EH (cell line): ENCODE measurements at regions not wholly inside any gene's neighbourhood (a gene's known extent, or its start where the extent isn't known, plus 50 kb on each side); places are given as distances from the start of the nearest gene placed in this dataset.
"Not testable (repeated sequence)": the region's sequence is repeated elsewhere in the genome, so short reads cannot be mapped to it uniquely, and the experiment has no call there.

ENCODE experiments used
- DNase-seq: peaks from one replicate; pipeline ENCODE4 v3.0.0-alpha.2; 2015; ENCODE audit warnings: low read depth

DNA sequence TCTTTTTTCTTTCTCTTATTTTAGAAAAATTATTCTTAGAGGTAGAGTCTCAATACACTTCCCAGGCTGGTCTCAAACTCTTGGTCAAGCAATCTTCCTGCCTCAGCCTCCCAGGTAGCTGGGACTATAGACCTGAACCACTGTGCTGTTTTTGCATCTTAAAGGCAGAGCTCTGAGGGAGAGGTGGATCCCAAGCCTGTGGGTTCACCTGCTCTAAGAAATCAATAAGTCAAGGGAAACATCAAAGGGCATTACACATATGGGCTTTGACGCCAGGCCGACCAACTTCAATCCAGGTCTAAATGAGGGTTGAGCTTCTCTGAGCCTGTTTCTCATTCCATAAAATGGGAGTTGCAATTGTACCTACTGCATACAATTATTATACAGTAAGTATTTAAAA, 223.9 kb downstream of the LY86 start:
- DNase-seq = no peak

DNA sequence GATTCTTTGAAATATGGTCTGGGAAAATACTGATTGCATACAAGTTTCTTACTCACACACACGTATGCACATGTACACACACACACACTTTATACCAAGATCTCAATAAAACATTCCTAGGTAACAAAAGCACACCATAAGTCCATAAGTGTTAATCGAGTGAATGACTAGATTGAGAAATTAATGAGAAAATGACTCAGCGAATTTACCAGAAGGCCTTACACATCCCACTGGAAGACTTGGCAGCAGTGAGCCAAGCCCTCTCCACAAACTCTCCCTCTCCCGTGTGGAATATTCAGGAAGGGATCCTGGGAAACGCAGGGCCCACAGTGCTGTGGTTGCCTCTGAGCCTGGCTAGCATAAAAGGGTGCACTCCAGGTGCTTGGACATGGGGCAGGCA, 227.2 kb downstream of the LY86 start:
- DNase-seq = no peak

DNA sequence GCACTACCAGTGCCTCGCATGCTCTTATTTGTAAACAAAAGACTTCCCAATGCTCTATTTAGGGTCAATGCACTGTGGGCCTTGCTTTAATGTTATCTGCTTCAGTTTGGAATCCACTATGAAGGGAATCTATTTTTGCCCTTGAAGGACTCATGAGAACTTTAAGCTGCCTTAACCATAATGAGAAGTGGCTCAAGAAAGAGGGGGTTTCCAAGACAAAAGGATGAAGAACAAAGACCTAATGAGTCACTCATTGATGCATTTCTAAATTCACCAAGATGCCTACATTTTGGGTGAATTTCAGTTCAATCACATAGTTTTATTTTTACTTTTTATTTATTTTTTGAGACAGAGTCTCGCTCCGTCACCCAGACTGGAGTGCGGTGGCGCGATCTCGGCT, 228.2 kb downstream of the LY86 start:
- no peak for DNase-seq

DNA sequence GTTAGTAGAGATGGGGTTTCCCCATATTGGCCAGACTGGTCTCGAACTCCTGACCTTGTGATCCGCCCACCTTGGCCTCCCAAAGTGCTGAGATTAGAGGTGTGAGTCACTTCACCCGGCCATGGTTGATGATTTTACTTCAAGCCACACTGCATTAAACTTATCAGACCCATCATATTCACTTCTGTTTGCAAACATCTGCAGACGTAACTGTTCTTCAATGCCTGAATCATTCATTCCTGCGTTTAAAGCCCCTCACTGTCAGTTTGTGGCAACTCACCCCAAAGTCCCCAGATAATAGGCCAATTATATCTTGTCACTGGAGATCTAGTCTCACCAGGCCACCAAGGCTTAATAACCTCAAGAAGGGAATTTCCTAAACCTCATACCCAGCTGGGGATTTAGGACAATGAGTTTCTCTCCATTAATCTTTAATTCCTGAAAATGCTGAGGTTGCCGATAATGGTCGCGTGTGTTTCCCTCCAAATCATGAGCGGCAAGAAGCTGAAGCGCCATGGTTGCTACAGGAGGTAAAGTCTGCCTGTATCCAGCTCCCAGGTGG, 229.6 kb downstream of the LY86 start:
- no peak for DNase-seq

DNA sequence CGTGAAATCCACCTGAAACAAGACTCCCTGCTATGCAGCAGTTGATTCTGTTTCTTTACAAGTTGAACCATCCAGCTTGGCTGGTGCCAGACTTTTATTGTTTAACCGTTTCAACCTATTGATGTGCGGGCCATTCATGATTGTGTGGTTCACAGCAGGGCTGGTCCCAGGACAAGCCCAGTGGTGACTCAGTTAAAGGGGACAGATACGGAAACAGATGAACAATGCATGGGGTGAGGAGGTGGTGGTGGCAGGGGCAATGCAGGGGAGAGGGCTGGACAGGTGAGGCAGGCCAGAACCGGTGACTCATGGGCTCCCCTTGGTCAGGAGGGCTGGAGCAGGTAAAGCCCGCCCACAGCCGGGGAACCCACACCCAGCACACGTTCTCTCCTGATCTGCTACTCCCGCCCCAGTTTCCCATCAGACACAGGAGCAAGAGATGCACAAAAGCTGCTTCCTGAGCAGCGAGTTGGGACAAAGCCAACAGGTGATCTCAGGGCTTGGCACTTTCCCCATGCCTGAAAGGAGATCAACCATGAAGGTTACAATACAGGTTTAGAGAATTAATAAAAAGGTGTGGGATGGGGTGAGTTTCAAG, 232.2 kb downstream of the LY86 start:
- DNase-seq = no peak

DNA sequence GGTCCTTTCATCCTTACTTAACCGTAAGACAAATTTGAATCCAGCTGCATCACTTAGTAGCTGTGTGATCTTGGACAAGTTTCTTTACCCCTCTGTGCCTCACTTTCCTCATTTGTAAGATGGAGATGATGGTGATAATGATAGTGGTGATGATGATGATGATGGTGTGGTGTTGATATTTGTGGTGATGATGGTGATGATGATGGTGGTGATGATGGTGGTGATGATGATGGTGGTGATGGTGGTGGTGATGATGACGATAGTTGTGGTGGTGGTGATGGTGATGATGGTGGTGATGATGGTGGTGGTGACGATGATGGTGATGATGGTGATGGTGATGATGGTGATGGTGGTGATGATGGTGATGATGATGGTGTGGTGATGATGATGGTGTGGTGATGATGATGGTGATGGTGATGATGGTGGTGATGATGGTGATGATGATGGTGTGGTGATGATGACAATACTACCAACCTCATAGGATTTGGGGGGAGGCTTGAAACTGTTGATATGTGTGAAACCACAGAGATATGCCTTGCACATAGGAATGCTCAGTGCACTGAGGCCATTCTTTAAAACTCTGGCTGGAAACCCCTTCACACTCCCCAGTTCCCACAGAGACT, 233.2 kb downstream of the LY86 start:
- DNase-seq = no peak

DNA sequence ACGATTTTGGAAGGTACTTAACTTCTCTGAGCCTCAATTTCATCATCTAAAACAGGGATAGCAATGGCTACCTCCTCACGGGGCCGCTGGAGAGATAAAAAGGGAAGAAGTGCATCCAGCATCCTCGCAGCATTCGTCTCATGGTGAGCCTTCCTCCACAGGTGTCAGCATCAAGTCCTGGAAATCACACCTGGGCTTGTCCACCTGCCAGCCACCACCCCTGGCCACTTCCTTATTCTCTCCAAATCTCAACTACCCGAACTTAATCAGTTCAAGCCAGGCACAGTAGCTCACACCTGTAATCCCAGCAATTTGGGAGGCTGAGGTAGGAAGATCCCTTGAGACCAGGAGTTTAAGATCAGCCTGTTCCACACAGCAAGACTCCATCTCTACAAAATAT, 234.5 kb downstream of the LY86 start:
- no peak for DNase-seq

DNA sequence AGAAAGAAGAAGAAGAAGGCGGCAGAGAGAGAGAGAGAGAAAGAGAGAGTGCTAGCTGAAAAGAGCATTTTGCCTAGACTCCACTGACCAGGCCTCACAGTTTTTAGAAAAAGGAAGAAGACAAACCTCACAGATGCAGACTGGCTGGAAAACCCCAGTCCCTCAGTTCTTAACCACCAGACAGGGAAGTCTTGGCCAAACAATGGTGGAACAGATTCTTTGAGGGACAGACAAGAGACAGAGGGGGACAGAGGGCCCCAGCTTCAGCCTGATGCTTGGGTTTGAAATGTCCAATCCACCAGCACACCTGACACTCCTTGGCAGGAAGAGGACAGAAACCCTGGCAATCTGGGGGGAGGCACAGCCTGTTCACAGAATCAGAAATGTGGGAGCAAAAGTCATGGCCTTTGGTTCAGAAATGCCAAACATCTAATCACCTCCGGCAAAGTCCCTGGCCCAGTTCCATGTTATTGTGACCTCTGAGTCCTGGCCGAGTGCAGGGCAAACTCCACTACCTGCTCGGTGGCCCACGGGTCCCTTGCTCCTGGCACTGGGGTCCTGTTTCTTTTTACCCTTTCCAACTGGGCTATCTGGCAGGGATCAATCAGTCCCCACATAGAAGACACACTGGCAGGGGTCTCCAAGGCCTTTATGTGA, 235.2 kb downstream of the LY86 start:
- DNase-seq = no peak

DNA sequence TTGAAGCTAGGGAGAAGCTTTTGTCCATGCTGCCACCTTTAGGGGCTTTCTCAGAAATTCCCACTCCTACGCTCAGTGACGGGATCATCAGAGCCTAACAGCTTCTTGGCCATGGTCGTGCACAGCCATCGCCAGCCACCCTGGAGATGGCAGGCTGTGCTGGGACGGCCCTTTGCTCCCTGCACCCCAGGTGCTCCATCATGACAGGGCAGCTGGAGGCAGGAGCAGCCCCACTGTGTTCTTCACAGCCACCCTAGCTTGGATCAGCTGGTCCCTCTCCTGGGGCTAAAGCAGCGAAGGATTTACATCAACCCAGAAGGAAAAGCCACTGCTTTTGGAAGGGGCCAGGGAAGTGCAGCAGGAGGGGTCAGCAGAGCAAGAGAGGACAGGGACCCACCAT, 235.9 kb downstream of the LY86 start:
- DNase-seq = no peak

DNA sequence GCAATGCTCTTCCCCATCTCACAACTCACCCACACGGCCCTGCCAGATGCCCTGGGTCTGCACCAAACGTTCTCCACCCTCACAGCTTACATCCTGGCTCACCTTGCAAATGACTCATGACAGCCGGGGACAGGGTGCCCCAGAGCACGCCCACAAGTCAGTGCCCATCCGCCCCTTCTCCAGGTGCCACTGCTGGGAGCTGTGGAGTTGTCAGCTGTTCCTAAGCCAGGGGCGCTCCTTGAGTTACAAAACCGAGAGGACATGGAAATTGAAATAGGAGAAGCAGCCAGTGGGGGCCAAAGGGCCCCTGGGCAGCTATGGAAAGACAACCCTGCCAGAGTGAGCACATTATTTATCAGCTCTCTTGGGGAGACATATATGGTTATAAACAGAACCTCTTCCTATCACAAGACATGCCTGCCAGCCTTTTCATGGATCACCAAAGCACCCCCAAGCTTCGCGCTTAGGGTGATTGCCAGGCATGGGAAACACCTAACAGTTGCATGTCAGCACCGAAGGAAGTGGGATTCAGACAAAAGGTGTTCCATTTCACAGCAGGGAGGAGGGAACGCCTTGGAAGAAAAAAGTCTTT, 236.8 kb downstream of the LY86 start:
- no peak for DNase-seq

DNA sequence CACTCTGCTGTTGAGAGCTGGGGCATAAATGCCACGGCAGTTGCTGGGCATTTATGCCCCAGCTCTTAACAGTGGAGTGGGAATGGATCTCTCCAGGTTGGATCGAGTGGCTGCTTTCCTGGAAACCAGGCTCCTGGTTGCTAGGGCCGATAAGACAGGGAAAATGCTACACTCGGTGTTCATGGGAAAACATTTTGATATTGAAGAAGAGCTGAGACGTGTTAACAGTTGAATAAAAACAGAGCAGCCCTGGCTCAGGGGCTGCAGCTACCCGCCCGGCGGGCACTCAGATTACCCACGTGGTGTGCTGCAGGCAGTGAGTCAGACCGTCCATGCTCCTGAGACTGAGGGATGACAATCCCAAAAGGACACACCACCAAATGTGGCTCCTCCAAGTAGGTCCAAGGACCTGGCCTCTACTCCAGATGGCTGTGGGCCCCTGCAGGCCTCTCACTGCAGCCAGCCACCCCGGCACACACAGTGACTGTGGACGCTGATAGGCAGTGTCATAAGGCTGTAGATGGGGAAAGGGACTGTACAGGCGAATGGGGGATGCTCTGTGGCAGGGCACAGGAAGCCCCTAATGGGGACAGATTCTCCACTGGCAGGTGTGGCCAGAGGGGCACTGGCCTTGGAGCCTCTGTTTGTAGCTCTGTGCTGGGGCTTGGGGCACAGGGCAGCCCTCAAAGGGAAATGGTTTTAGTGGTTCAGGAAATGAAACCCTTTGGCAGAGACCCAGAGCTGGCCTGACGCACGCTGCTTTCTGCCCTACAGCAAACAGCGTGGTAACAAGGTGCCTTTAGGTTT, 237.8 kb downstream of the LY86 start:
- no peak for DNase-seq

DNA sequence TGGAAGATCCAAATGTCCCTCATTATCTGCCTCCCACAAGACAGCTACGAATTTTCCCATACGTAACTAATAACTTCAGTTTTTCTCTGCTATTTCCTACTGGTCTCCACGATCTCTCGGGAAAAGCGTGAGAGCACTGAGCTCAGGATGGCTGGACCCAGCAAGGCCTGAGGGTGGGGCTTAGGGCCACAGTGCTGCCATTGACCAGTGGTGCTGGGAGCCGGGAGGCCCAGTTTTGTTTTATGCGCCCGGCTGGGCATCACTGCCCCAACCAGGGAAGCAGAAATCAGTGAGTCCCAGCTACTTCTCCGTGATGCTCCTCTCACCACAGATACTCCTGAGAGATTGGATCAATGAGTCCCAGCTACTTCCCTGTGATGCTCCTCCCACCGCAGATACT, 238.4 kb downstream of the LY86 start:
- DNase-seq = no peak

DNA sequence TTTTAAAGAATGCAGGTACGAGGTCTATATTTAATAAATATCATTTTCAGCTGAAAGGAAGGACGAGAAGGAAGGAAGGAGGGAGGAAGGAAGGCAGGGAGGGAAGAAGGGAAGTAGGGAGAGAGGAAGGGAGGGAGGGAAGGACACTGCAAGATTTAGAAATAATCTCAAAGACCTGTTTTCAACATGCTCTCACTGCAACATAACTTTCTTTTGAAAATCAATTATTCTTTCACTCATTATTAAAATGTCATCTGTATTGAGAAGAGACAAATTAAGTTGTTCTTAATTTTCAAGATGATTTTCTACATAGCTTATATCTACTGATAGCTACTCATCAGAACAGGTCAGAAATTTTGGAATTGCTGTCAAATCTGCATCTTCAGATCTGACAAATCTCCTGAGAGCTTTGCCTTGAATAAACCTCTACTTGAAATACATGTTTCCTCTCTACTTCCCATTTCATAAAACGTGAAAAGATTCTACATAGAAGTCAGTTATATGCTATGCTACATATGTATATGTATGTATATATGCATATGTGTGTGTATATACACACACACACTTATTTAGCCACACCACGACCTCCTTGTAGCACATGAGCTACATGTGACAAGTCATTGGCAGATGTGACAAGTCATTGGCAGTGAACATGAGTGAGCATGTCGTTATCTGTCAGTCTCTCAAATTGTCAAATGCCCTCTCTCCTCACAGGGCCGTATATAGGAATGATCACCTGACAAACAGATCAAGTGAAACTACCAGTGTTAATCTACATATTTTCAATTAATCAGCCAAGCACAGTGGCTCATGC, 241.6 kb downstream of the LY86 start:
- no peak for DNase-seq

DNA sequence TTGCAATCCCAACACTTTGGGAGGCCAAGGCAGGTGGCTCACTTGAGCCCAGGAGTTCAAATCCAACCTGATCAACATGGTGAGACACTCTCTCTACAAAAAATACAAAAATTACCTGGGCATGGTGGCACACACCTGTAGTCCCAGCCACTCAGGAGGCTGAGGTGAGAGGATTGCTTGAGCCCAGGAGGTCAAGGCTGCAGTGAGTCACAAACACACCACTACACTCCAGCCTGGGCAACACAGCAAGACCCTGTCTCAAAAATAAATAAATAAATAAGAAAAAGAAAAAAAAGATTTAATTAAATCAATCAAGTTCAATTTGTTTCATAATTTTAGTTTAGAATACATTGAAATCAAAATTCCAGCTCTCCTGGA, 242.2 kb downstream of the LY86 start:
- DNase-seq = not testable (repeated sequence)

DNA sequence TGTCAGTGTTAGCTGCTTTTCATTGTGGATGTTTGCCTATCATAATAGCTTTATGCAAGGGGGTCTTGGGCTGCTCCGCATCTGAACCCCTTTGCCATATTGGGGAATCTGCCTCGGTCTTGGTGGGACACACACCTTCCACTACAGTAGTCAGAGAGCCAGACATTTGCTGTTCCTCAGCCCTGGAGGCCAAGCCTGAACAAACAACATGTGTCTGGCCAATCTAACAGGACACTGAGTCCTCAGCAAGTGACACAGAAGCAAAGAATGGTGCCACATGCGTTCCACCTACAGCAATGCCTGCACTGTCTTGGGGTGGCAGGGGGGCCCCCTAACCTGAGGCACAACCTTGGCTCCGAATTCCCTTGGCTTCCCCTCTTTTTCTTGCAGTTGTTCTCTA, 243.9 kb downstream of the LY86 start:
- no peak for DNase-seq

DNA sequence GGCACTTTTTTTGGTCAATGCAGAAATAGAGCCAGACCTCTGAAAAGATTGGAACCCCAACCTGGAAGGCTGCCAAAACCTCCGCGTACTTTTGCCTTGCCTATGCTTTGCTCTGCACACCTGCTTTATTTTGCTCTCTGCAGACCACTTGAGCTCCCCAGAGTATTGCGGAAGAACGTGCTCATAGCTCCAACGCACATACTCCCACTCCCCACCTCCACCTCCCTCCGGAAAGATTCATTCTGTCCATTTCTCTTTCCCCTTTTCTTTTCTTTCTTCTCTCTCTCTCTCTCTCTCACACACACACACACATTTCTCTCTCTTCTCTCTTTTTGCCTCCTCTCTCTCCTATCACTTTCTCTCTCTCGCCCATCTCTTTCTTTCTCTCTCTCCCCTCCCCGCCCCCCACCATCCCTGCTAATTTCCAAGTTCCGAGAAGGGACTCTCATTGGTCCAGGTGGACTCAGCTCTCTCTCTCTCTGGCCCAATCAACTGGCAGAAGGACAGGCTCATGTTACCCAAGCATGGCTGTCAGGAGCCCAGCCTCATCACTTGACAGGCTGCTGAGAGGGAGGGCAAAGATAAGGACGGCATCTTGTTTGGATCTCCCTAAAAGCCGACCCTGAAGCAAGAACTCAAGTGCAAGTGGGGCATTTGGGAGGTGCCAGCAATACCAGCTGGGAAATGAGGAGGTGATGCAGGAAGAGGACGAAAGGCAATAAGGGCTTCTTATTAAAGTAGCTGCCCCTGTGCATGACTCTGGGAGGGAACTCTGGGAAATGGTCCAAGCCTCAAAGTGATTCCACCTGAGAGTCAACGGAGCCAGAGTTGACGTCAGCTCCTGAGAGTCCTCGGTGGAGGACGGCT, 246.1 kb downstream of the LY86 start:
- no peak for DNase-seq

DNA sequence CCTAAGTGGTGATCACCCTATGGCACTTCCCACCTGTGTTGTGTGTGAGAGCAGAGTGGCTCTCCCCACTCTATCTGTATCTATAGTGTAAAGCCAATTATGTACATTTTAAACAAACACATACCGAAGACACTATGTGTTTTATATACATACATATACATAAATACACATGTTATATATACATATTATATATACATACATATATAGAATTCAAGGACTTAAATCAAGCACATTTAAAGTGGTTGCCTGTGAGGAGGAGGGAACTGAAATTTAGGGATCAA, 246.6 kb downstream of the LY86 start:
- DNase-seq = no peak

DNA sequence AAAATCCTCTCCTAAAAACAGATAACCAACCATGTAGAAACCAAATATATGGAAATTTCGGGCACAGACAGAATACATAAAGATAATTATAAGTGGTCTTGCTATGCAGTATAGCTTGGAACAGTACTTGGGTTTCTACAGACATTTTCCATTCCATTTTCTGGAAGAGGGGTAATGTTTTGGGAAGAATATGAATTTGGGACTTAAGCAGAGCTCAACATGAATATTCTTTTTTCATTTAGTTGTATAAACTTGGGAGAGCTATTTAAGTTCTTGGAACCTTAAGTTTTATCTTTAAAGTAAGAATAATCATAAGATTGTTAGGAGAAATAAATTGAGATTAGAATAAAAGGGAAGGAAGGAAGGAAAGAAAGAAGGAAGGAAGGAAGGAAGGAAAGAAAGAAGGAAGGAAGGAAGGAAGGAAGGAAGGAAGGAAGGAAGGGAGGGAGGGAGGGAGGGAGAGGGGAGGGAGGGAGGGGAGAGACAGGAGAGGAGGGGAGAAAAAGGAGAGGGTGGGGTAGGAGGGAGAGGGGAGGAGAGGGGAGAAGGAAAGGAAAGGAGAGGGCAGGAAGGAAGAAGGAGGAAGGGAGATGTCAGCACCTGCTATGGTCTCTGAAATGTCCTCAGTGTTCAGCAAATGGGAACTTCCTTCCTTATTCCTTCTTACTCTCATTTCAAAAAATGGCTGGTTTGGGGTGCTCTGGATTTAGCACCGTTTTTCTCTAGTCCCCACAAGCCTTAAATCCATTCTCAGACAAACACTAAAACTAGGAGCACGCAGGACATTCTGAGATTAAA, 248.3 kb downstream of the LY86 start:
- no peak for DNase-seq

DNA sequence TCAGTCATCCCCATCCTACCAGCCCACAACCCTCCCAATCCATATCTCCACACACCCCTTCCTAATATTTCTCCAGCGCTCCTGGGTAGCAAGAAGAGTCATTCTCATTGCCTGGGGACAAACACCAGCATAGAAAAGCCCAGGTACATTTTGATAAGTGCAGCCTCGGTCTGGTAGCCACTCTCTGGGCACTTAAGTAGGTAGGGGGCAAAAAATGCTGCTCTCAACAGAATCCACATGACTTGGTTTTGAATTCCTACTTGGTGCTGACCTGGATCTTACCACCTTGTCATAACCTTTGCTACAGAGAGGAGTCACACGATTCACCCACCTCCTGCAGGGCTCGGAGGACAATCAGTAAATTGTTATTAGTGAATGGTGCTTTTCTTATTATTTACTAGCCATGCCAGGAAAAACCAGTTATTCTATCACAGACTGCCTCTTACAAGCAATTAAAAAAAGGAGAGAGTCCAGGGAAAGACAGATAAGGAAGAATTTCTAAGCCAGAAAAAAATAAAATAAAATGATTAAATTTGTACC, 249.1 kb downstream of the LY86 start:
- DNase-seq = no peak

DNA sequence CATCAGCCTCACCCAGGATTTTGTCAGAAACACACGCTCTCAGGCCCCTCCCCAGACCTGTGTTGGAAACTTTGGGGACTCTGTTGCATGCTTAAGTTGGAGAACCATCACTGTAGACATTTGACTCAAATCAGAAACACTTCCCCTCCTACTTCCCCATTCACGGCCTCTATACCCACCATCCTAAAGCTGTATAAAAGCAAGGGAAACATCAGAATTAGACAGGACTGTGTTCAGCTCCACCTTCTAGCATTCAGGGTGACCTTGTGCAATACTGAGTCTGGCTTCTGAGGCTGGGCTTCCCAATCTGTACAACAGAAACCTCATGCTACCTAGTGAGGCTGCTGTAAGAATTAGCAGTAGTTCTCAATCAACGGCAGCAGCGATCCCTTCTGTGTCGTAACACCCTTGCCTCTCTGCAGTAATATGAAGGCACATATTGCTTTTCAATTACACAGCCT, 252.3 kb downstream of the LY86 start:
- DNase-seq = no peak
